ENCODE measurements at regions not wholly inside any gene's neighbourhood (a gene's known extent, or its start where the extent isn't known, plus 50 kb on each side); places are given as distances from the start of the nearest gene placed in this dataset.
A peak's percentile ranks its signal among the peaks of the same experiment; 100 is the strongest.

GRCh38 chr9:109549386-109549785 is 51.3 kb upstream of the PTPN3 start:
- FAIRE-seq (no peak), DNase-seq (ENCODE audit: extremely low spot score, insufficient read length, low read depth) (no peak)

DNA sequence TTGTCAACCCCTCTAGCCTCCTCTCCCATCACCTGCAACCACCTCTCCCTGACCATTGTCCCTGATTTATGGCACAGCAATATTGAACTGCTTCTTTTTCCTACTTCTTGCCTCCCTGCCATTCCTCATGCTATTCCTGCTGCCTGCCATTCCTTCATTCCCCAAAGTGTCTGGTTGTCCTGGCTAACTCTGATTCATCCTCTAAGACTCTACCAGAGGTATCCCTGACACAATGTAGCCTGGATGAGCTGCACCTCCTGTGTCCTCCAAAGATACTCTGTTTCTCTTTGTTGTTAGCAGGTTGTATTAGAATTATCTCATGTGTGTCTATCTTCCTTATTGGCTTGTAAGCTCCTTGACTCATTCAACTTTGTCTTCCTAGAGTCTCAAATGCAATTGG is 53.5 kb upstream of the PTPN3 start:
- FAIRE-seq = no peak
- DNase-seq (ENCODE audit: extremely low spot score, insufficient read length, low read depth) = no peak

GRCh38 chr9:109555215-109555614 is 57.1 kb upstream of the PTPN3 start:
- DNase-seq (ENCODE audit: extremely low spot score, insufficient read length, low read depth) = no peak
- no peak for FAIRE-seq

DNA sequence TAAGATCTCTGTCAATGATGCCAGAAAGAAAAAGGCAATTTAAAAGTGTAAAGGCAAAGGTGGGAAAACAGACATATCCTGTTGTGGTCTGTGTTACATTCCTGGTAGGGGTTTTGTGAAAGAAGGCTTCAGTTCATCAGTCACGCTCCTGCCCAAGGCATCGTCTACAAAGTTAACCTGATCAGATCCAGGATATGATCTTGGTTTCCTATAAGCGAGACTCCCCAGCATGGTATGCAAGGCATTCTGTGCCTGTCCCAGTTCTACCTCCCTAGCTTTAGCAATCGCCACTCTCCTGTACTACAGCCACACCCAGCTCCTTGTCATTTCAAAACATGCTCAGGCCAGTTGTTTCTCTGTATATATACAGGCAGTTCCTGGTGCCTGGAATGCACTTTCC is 58.0 kb upstream of the PTPN3 start:
- no peak for FAIRE-seq
- DNase-seq (ENCODE audit: extremely low spot score, insufficient read length, low read depth) = no peak

GRCh38 chr9:109556786-109557185 is 58.7 kb upstream of the PTPN3 start:
- FAIRE-seq = no peak
- no peak for DNase-seq (ENCODE audit: extremely low spot score, insufficient read length, low read depth)

- FAIRE-seq (no peak), DNase-seq (ENCODE audit: extremely low spot score, insufficient read length, low read depth) (no peak)
Measured at GRCh38 chr9:109557481-109557880, 59.4 kb upstream of the PTPN3 start.

- DNase-seq (ENCODE audit: extremely low spot score, insufficient read length, low read depth) (no peak), FAIRE-seq (no peak)
Measured at GRCh38 chr9:109558718-109559151, 60.6 kb upstream of the PTPN3 start.

GRCh38 chr9:109560470-109561132 is 62.5 kb upstream of the PTPN3 start:
- FAIRE-seq = no peak

GRCh38 chr9:109561137-109561536 is 63.0 kb upstream of the PTPN3 start:
- DNase-seq (ENCODE audit: extremely low spot score, insufficient read length, low read depth) (no peak), FAIRE-seq (no peak)

More at GRCh38 chr9:109560470-109561132, 62.5 kb upstream of the PTPN3 start:
- DNase-seq (ENCODE audit: extremely low spot score, insufficient read length, low read depth) = no peak

DNA sequence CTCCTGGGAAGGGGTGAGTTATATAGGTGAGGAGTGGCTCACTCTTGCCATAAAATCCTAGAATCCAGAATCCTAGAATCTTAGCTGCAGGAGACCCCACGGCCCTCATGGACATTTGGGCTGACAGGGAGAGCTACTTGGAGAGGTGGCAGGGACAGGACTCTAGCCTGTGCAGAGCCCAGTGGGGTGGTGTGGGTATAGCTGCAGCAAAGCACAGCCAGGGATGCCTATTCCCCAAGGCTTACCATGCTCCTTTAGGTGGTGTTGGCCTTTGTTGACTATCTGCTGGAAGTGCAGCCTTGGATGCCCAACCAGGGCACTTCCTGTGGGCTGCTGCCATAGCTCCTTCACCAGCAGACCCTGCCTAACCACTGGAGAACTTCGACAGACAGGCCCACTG is 70.0 kb upstream of the PTPN3 start:
- DNase-seq (ENCODE audit: extremely low spot score, insufficient read length, low read depth) (no peak), FAIRE-seq (no peak)

DNA sequence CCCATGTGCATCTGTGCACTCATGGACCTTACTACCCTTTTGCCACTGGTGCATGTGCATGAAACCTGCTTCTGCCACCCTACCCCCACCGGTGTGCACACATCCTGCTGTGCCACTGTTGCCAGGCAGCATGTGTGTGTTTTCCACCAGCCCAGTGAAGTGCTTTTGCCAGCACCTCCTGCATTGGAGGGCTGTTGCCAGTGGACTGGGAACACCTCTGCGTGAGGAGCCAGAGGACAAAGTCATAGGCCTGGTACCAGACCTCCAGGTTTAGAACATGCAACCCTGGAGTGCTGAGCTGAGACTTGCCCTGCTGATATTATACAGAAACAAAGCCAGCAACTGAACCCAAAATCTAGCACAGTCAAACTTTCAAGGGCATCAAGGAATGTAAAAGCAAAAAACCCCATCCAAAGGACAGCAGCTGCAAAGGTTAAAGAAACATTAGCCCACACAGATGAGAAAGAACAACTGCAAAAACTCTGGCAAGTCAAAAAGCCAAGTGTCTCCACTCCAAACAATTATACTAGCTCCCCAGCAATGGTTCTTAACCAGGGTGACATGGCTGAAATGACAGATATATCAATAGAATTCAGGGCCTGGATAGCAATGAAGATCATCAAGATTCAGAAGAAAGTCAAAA is 70.6 kb upstream of the PTPN3 start:
- FAIRE-seq (no peak), DNase-seq (ENCODE audit: extremely low spot score, insufficient read length, low read depth) (no peak)

- FAIRE-seq (peak; percentile 75), DNase-seq (ENCODE audit: extremely low spot score, insufficient read length, low read depth) (no peak)
Measured at GRCh38 chr9:109574061-109574882, 76.2 kb upstream of the PTPN3 start.

DNA sequence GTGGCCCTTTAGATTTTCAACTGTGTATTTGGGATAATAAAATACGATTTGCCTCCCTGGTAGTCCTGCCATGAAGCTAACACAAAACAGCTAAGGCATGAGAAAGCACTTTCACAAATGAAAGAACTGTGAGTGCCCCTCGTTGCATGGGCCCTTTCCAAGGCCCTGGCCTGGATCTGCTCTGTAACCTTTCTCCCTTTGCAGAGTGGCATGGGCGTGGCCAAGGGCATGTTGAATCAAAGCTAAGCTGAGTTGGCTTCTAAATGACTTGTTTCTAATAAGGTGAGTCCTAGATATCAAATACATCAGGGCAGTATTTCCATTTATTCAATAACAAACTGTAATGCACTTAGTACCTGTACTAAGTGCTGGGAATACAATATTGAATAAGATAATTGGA is 78.7 kb upstream of the PTPN3 start:
- DNase-seq (ENCODE audit: extremely low spot score, insufficient read length, low read depth) (no peak), FAIRE-seq (no peak)

- no peak for FAIRE-seq
- DNase-seq (ENCODE audit: extremely low spot score, insufficient read length, low read depth) = no peak
Measured at GRCh38 chr9:109579191-109579948, 81.3 kb upstream of the PTPN3 start.

- FAIRE-seq = no peak
Measured at GRCh38 chr9:109582386-109582785, 84.3 kb upstream of the PTPN3 start.

DNA sequence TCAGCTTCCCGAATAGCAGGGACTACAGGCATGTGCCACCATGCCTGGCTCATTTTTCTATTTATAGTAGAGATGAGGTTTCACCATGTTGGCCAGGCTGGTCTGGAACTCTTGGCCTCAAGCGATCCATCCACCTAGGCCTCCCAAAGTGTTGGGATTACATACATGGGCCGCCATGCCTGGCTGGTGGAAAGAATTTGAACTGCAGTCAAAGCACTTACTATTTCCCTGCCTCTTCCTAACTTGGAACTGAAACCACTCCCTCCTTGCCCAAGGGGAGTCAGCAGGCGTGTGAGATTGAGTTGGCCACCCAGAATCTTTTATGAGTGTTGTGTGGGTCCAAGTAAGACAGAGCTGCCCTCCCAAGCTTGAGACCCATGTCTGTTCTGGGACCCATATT is 86.1 kb upstream of the PTPN3 start:
- no peak for FAIRE-seq
- no peak for DNase-seq (ENCODE audit: extremely low spot score, insufficient read length, low read depth)

More at GRCh38 chr9:109582386-109582785, 84.3 kb upstream of the PTPN3 start:
- no peak for DNase-seq (ENCODE audit: extremely low spot score, insufficient read length, low read depth)

DNA sequence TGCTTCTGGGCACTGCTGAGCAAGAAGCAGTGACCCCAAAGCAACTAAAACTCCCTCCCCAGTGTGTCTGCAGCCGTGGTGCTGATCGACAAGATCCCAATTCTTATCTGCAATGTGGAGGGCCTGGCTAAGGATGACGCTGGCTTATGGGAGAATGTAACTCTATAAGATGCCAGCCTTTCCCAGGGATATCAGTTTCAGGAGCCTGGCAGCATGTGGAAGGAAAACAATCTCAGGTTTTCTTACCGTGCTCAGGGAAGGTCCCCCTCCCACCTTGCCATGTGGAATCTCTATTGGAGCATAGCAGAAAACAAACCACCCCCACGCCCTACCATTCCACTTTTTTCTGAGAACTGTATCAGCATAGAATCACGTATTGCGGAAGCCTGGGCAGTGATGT is 87.7 kb upstream of the PTPN3 start:
- FAIRE-seq (no peak), DNase-seq (ENCODE audit: extremely low spot score, insufficient read length, low read depth) (no peak)

DNA sequence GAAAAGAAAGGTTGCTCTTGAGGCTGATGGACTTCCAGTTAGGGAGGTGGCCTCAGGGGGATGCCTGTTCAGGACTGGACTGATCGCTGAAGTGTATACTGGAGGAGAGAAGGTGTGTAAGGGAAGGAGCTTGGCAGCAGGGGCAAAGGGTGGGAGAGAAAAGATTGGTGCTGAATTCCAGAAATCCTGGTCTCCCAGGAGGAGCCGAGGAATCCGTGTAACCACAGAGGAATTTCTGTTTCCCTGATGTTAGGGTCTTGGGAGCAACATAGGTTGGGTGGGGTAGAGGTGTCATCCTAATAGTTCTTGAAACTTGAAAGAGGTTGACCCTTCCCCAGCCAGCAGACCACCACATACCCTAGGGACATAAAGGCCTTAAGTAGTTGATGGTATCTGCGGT is 88.9 kb upstream of the PTPN3 start:
- DNase-seq (ENCODE audit: extremely low spot score, insufficient read length, low read depth) (no peak), FAIRE-seq (no peak)

GRCh38 chr9:109588415-109588814 is 90.3 kb upstream of the PTPN3 start:
- DNase-seq (ENCODE audit: extremely low spot score, insufficient read length, low read depth) = no peak
- no peak for FAIRE-seq

DNA sequence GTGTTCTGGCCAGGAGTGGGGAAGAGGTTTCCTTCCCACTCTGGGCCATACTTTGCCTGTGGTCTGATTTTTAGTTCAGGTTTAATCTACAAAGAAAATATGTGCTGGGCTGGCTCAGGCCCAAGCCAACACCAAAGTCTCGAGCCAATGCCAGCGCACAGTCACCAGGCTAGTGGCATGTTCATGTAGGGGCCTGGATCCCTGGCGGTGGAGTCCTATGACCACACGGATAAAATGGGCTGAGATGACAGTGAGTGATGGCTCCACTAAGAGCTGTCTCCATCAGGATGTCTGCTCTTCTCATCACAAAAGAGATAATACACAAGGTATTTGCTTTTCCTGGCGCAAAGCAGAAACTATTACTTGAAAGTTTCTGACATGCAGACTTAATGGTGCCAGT is 92.9 kb upstream of the PTPN3 start:
- FAIRE-seq = no peak
- no peak for DNase-seq (ENCODE audit: extremely low spot score, insufficient read length, low read depth)

Data from GM18507 (cell line).